ENCODE measurements at regions not wholly inside any gene's neighbourhood (a gene's known extent, or its start where the extent isn't known, plus 50 kb on each side); places are given as distances from the start of the nearest gene placed in this dataset.
"Not testable (repeated sequence)": the region's sequence is repeated elsewhere in the genome, so short reads cannot be mapped to it uniquely, and the experiment has no call there.

DNA sequence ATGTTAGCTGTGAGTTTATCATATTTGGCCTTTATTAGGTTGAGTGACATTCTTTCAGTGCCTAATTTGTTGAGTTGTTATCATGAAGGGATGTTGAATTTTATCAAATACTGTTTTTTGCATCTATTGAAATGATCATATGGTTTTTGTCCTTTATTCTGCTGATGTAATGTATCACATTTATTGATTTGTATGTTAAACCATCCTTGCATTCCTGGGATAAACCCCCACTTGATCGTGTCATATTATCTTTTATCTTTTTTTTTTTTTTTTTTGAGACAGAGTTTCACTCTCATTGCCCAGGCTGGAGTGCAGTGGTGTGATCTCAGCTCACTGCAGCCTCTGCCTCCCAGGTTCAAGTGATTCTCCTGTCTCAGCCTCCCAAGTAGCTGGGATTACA lies 51.9 kb upstream of the MFGE8 start:
- DNase-seq (ENCODE audit: low read depth, low spot score): not testable (repeated sequence)

DNA sequence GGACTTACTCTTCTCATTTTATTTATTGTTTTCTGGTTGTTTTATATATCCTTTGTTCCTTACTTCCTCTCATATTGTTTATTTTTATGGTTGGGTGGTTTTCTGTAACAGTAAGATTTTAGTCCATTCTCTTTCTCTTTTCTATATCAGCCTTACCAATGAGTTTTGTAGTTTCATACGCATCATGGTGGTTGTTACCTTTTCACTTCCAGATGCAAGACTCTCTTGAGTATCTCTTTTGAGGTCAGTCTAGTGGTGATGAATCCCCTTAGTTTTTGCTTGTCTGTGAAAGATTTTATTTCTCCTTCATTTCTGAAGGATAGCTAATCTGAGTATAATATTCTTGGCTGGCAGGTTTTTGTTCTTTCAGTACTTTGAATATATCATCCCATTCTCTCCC lies 57.1 kb upstream of the MFGE8 start:
- no peak for DNase-seq (ENCODE audit: low read depth, low spot score)

DNA sequence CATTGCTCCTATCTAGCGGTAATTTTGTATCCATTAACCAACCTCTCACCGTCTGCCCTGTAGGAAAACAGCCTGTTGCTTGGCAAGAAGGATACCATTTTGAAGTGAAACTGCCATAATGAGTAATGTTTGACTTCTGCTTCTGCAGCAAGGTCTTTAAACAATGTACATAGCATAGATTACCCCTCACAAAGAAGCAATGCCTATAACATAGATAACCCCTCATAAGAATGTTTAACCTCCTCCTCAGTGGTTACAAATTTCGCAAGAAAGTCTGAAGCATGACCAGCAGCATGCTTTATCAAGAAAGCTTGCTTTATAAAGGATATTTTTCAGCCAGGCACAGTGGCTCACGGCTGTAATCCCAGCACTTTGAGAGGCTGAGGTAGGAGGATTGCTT lies 61.2 kb upstream of the MFGE8 start:
- DNase-seq (ENCODE audit: low read depth, low spot score): no peak

DNA sequence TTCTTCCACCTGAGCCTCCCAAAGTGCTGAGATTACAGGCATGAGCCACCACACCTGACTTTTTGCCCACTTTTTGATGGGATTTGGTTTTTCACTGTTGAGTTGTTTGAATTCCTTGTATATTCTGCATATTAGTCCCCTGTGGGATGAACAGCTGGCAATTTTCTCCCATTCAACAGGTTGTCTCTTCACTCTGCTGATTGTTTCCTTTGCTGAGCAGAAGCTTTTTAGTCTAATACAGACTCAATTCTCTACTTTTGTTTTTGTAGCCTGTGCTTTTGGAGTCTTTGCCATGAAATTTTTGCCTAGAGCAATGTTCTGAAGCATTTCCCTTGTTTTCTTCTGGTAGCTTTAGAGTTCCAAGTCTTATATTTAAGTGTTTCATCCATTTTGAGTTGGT lies 62.7 kb upstream of the MFGE8 start:
- DNase-seq (ENCODE audit: low read depth, low spot score): no peak

DNA sequence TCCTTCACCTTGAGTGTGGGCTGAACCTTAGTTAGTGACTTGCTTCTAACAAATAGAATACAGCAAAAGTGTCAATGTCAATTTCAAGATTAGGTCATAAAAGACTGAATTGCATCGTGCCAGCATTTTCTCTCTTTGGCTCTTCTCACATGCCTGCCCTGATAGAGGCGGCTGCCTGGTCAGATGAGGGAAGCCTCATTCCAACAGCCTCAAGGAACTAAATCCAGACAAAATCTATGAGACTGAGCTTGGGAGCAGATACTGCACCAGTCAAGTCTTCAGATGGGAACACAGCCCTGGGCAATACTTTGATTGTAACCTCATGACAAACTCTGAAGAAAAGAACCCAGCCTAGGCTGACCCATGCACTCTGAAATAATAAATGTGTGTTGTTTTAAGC lies 63.5 kb upstream of the MFGE8 start:
- no peak for DNase-seq (ENCODE audit: low read depth, low spot score)

DNA sequence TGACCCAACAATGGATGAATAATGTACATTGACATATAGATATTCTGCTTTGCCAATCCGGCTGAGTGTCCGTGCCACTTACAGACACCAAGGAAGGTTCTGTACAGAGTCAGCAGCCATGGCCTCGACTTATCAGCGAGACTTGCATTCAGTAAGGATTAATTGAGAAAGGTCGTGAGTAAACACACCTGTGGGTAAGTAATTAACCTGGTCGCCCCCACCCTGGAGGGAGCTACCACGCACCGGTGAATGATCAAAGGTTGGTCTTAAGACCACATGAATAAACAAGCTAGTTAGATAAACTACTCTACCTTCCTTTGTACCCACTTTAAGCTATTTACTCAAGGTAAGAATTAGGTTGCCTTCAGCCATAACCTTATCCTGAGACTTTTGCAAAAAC lies 66.5 kb upstream of the MFGE8 start:
- no peak for DNase-seq (ENCODE audit: low read depth, low spot score)

DNA sequence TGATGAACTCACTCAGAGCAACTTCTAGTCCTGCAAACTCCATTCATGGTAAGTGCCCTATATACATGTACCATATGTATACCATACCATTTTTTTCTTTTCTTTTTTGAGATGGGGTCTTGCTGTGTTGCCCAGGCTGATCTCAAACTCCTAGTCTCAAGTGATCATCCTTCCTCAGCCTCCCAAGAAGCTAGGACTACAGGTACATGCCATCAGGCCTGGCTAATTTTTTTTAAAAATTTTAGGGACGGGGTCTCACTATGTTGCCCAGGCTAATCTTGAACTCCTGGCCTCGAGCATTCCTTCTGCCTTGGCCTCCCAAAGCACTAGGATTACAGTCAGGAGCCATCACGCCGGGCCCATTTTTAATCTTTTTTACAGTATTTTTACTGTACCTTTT lies 67.3 kb upstream of the MFGE8 start:
- no peak for DNase-seq (ENCODE audit: low read depth, low spot score)

DNA sequence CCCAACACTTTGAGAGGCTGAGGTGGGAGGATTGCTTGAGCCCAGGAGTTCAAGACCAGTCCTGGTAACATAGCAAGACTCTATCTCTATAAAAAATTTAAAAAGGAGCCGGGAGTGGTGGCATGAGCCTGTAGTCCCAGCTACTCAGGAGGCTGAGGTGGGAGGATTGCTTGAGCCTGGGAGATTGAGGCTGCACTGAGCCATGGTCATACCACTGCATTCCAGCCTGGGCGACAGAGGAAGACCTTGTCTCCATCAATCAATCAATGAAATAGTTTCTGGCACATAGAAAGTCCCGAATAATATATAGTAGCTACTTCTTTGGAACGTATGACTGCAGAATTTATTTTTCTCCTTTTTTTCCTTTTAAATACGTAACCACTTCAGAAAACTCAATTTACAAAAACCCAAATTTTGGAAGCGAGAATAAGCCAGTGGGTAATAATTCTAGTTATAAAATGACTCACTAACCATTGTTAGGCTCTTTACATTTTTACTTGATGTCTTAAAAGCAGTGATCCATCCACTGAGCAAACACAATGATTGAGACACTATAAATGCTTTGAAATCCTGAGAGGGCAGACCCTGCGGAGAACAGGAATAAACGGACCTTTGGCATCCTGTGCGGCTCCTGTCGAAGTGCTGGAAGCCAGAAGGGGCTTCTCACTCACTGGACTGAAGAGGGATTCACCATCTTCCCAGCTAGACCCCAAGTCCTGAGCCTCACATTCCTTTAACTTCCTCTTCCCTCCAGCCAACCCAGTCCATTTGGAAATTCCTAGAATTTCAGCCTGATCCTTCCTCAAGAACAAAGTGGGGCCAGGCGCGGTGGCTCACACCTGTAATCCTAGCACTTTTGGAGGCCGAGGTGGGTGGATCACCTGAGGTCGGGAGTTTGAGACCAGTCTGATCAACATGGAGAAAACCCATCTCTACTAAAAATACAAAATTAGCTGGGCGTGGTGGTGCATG lies 68.4 kb upstream of the MFGE8 start:
- DNase-seq (ENCODE audit: low read depth, low spot score): peak; percentile 37

DNA sequence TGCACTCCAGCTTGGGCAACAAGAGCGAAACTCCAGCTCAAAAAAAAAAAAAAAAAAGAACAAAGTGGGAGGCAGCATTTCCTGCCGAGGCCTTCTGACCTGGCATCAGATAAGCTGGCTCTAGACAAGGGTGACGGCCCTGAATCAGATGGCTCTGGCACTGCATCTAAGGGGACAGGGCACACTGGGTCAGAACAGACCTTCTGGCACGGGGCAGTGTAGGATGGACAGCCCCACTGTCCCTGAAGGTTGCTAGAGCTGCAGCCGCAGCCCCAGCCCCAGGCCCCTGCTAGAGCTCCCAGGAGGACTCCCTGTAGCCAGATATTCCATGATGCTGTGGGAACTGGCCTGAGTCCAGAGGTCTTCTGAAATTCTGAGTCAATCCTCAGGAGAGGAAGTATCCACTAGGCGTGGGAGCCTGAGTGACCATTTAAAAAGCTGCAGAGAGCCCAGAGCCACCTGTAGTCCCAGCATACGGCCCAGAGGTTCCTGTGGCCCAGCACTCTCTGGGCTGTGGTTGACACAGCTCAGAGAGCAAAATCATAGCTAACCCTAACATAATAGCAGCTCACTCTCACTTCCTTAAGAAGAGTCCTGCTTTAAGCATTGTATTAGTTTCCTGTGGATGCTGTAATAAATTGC lies 69.2 kb upstream of the MFGE8 start:
- DNase-seq (ENCODE audit: low read depth, low spot score): no peak

DNA sequence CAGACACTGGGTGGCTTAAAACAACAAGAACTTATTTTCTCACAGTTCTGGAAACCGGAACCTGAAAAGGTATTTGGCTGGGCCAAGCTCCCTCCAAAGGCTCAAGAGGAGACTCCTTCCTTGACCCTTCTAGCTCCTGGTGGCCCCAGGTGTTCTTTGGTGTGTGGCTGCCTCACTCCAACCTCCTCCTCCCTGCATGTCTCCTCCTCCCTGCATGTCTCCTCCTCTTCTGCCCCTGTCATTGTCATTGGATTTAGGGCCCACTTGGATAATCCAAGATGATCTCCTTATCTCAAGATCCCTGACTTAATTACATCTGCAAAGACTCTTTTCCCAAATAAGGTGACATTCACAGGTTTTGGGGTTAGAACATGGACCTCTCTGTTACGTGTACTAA lies 69.8 kb upstream of the MFGE8 start:
- DNase-seq (ENCODE audit: low read depth, low spot score): no peak

DNA sequence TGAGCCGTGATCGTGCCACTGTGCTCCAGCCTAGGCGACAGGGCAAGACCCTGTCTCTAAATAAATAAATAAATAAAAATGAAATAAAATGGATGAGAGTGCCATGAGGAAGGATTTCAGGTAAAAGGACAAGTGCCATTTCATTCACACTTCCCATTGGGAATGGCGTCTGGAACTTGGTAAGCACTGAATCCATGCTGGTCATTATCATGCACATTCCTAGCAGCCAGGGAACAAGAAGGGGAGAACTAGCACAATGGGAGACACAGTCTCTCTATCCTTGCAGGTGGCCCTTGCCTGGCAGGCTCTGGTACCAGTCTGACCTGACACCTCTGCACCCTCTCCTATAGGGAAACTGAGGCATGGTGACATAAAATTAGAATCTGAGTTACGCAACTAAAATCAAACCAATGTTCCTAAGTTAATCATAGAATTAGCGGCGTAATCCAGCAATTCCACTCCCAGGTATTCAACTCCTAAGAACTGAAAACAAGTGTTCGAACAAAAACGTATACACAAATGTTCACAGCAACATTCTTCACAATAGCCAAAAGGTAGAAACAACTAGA lies 70.8 kb upstream of the MFGE8 start:
- no peak for DNase-seq (ENCODE audit: low read depth, low spot score)

DNA sequence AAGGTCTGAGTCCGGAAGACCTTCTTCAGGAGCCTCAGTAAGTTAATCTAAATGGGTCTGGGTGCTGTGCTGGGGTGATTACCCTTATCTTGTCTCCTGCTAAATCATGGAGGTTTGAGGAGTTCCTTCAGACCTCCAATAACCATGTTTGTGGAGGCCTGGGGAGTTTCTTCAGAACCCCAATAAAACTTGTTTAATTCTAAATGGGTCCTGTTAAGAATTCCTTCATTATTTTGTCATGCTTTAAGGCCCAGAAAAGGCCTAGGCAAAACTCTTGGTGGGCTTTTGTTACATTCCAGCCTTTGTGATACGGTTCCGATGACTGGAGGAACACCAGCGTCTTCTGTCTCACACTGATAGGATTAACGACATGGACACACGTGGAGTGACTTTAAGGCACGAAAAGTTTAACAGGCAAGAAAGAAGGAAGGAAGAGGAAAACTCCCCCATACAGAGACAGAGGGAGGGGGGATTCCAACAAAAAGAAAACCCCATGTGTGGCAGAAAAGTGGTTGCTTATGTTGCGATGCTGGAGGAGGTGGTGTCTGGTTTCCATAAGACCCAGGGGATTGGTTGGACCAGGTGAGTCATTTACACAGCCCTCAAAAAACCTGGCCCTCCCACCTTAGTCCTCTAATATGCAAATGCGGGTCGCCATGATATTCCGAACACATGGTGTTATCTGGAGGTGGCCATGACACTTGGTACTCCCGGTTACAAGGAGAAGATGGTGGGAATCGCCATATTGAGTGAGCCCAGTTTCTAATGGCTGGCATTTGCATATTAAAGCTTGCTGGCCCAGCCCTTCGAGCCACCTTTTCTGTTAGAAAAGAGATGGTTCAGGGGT lies 72.6 kb upstream of the MFGE8 start:
- DNase-seq (ENCODE audit: low read depth, low spot score): peak; percentile 81

DNA sequence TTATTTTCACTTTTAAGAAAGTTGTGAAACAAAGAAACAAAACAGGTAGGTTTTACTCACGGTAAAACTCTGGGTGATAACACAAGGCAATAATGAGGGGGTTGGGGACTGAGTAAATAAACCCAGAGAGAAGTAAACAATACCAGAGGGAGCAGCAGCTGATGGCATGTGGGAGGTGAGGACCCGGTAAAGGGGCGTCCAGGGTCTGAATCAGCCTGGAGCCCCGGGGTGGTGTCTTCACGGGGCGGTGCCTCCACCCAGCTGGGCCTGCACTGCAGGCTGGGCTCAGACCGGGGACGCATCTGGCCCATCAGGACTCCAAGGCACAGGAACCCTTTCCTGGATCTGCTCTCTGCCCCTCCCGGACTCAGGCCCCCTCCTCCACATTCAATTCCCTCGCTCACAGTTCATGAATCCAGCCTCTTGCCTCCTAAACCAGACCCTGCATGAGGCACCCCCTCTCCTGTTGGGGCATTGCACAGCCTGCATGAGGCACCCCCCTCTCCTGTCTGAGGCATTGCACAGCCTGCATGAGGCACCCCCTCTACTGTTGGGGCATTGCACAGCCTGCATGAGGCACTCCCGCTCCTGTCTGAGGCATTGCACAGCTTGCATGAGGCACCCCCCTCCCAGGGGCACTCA lies 73.9 kb upstream of the MFGE8 start:
- no peak for DNase-seq (ENCODE audit: low read depth, low spot score)

DNA sequence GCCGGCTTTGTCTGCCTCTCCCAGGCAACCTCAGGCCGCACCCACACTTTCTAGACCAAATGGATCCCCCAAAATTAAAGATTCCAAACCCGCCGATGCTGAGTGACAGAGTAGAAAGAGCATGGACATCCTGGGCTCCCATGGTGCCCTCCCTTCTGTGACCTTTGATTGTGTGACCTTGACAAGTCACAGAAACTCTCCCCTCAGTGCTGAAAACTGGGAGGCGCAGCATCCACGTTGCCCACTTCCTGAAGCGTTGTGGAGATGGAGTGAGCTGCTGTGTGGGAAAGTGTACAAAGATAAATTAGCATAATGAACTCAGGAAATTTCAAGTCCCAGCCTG lies 74.4 kb upstream of the MFGE8 start:
- DNase-seq (ENCODE audit: low read depth, low spot score): no peak

DNA sequence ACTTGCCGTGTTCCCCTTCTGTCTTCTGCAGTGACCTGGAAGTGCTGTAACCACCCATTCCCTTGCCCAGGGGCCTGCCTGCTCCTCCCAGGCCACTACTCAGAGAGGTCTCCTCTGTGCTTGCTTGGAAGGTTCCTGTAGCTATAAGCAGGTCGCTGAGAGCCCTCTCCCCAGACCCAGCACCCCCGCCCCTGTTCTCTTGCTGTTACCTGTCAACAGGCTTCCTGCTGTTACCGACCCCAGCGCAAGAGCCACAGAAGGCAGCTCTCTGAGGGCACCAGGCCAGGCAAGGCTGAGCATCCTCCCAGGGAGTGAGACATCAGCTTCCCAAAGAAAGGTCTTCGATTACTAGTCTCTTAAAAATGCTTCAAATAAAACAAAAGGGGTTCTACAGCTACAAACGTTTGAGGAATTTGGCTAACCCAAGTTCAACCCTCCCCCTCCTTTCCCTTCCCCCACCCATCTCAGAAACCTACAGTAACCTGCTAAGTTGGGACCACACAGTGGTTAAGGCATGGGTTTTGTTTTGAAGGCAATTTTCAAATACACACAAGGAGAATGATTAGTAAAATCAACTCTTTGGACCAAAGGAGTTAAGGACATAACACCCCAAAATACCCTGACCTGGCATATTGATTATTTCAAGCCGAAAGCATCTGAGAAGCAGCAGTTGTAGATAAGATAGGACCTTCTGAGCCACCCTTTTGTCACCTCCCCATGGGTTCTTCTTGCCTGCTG lies 74.9 kb upstream of the MFGE8 start:
- DNase-seq (ENCODE audit: low read depth, low spot score): peak; percentile 51

DNA sequence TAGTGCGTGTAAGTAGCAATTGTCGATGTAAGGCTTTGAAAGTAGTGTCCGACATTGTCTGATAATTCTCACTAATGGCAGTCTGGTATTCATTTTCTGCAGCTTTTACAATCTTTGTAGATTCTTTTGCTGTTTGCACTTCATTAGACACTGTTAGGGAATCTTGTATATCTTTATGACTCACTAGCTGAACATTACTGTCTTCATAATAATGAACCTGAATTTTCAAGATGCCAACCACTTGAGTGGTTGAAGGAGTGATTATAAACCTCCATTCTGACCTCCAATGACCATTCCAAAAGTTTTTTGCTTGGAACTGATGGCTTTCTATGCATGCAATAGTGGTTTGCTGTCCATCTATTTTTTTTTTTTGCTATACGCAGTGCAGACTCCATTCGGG lies 76.4 kb upstream of the MFGE8 start:
- DNase-seq (ENCODE audit: low read depth, low spot score): no peak

DNA sequence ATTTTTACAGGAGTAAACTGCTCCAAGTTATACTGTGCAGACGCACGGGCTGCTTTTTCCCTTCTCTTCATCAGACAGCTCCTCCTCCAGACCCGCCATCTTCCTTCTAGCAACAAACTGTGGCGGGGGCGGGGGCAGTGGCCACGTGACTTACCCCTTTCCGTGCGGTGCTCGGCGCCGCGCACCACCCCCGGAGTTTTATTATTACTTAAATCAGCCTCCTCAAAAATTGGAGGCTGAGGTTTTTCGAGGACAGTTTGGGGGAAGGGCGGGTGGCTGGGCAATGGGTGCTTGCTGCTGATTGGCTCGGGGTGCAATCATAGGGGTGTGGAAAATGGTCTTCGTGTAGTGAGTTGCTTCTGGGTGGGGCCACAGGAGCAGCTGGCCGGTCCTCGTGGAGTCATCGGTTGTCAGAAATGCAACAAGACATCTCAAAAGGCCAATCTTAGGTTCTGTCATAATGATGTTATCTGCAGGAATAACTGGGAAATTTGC lies 77.1 kb upstream of the MFGE8 start:
- no peak for DNase-seq (ENCODE audit: low read depth, low spot score)

DNA sequence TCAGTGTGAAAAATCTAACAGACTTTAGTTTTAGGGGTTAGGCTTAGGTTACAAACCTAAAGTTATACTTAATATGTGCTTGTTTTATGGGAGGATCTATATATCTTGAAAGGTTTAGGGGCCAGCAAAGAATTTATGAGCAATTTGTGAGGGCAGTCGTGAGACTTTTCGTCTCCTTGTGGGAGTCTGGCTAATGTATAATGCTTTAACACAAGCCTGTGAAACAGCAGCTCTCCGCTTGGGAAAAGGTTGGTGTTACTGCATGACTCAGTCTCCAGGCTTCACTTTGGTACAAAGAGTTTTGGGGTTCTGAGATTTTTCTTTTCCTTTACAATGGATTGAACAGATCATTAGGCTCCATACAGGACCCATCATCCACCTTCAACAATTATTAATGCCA lies 79.0 kb upstream of the MFGE8 start:
- DNase-seq (ENCODE audit: low read depth, low spot score): no peak

DNA sequence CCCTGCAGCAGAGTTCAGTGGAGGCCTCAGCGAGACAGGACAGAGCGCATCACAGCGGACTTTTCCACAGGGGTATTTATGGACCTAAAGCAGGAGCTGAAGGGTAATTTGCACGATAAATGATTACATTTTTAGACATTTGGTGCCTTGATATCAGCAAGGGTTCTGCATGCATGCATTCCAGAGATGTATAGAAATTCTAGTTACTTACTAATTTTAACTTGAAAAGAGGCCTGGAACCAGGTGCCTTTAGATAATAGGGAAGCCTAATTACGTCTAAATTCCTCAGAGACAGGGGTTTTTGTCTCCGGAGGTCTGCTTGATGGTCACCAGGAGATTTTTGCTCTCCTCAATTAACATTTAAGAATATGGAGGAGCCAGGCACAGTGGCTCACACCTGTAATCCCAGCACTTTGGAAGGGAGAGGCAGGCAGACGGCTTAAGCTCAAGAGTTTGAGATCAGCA lies 79.8 kb upstream of the MFGE8 start:
- DNase-seq (ENCODE audit: low read depth, low spot score): no peak

DNA sequence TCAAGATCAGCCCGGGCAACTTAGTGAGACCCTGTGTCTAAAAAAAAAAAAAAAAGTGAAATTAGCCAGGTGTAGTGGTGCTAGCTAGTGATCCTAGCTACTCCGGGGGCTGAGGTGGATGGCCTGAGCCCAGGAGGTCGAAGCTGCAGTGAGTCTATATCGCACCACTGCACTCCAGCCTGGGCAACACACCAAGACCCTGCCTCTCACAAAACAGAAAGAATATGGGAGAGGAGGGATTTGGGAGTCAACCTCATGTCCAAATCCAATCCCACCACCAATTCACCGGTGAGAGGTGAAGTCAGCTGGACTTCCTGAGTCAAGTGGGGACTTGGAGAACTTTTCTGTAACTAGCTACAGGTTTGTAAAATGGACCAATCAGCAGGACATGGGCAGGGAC lies 80.5 kb upstream of the MFGE8 start:
- no peak for DNase-seq (ENCODE audit: low read depth, low spot score)

DNA sequence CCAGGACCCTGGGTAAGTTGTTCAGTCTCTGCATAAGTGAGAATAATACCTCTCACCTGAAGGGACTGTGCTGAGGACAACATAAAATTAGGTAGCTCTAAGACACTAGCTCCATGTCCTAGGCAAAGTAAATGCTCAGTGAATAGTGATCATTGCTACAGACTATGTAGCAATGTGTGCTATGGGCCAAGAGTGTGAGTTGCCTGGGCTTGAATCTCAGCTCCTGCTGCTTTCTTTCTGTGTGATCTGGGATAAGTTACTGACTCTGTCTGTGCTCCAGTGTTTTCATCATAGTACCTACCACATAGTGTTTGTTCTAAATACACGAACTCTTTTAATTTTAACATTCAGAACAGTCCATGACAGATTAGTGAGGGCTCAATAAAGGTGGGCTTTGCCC lies 81.1 kb upstream of the MFGE8 start:
- DNase-seq (ENCODE audit: low read depth, low spot score): no peak
